Loucy (cell line): ENCODE measurements at regions not wholly inside any gene's neighbourhood (a gene's known extent, or its start where the extent isn't known, plus 50 kb on each side); places are given as distances from the start of the nearest gene placed in this dataset.
A peak's percentile ranks its signal among the peaks of the same experiment; 100 is the strongest.

Source experiments
- H2AFZ ChIP-seq: fragments of 200-600 bp; sonication (generic); 2 replicates; pipeline ENCODE4 v1.6.0; 2016; ENCODE audit warnings: antibody characterized with exemption, mild to moderate bottlenecking, low read length, moderate library complexity
- H3F3A ChIP-seq: fragments of 200-600 bp; 2 replicates; pipeline ENCODE4 v1.6.0; 2016; ENCODE audit warnings: antibody characterized with exemption, low read depth, mild to moderate bottlenecking
- H3K27me3 ChIP-seq: fragments of 200-600 bp; sonication (generic); 2 replicates; pipeline ENCODE4 v1.6.1; 2014; ENCODE audit warnings: low read length, mild to moderate bottlenecking; ENCODE audit not compliant: insufficient read depth, poor library complexity, severe bottlenecking
- H3K36me3 ChIP-seq: fragments of 200-600 bp; sonication (generic); 2 replicates; pipeline ENCODE4 v1.6.1; 2016; ENCODE audit warnings: low read length; ENCODE audit not compliant: insufficient read depth
- H3K4me1 ChIP-seq: fragments of 200-600 bp; sonication (generic); 2 replicates; pipeline ENCODE4 v1.5.1; 2014; ENCODE audit warnings: low read length, mild to moderate bottlenecking; ENCODE audit not compliant: insufficient read depth, poor library complexity, severe bottlenecking
- H3K4me2 ChIP-seq: fragments of 200-600 bp; sonication (generic); 2 replicates; pipeline ENCODE4 v1.6.0; 2014; ENCODE audit warnings: antibody characterized with exemption, low read length, low read depth, mild to moderate bottlenecking; ENCODE audit not compliant: poor library complexity, severe bottlenecking
- H3K4me3 ChIP-seq: fragments of 200-600 bp; sonication (generic); 2 replicates; pipeline ENCODE4 v1.5.1; 2014; ENCODE audit warnings: low read length, mild to moderate bottlenecking, mixed read lengths; ENCODE audit not compliant: poor library complexity, severe bottlenecking
- H3K79me2 ChIP-seq: fragments of 200-600 bp; sonication (generic); 2 replicates; pipeline ENCODE4 v1.6.1; 2014; ENCODE audit warnings: low read length; ENCODE audit not compliant: insufficient read depth
- H3K9ac ChIP-seq: fragments of 200-600 bp; sonication (generic); 2 replicates; pipeline ENCODE4 v1.6.0; 2014; ENCODE audit warnings: mild to moderate bottlenecking, low read depth, low read length, moderate library complexity; ENCODE audit not compliant: poor library complexity, severe bottlenecking
- H3K9me2 ChIP-seq: fragments of 200-600 bp; sonication (generic); replicated peaks from 2 replicates; pipeline ENCODE4 v1.6.1; 2016; ENCODE audit warnings: low read depth, low read length, mixed read lengths
- H3K9me3 ChIP-seq: fragments of 200-600 bp; sonication (generic); 2 replicates; pipeline ENCODE4 v1.6.1; 2014; ENCODE audit warnings: mild to moderate bottlenecking, antibody characterized with exemption, low read length, low read depth; ENCODE audit not compliant: insufficient read depth
- H4K20me1 ChIP-seq: fragments of 200-600 bp; sonication (generic); 2 replicates; pipeline ENCODE4 v1.6.0; 2014; ENCODE audit warnings: antibody characterized with exemption, low read length, mild to moderate bottlenecking; ENCODE audit not compliant: insufficient read depth, poor library complexity, severe bottlenecking
- EZH2phosphoT487 ChIP-seq: fragments of 200-600 bp; IDR thresholded peaks from 2 replicates; pipeline ENCODE4 v1.6.1; 2018; ENCODE audit warnings: antibody characterized with exemption, mild to moderate bottlenecking, moderate library complexity, borderline replicate concordance
- TF ChIP-seq, protein P1 (sequence below): fragments of 200-600 bp; sonication (generic); conservative IDR thresholded peaks from 2 replicates; pipeline ENCODE4 v1.5.1; 2014; ENCODE audit warnings: mild to moderate bottlenecking, antibody characterized with exemption, low read length

DNA sequence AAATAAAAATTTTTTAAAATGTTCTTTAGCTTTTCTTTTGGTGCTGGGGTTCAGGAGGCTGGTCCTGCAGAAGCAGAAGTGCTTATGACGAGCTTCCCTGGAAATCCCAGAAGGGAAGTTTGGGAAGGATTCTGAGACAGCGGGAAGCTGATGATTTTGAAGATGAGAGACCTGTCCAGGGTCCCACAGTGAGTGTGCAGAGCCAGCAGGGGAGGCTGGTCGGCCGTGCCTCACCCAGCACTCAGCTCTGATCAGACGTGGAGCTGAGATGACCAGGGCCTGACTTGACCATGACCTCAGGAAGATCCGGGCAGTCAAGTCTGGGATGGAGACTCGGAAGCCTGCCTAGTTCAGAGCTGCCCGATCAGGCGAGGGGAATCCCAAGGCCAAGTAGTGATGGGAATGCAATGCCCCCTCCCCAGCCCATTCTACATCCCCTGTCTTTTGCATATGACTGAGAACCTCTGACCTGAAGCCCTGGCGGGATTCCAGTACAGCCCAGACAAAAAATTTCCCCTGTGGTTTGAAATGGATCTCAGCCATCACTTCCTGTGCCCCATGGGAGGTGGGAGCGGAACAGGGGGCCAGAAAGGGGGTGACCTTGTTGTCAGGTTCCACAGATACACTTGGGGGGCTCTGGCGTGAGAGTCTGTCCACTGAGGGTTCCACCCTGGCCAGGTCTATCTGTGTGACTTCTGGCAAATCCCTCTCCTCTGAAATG lies 96.8 kb upstream of the RUNX3 start:
- Histone ChIP-seq H3K9me2 (no peaks in the 10 kb centered on the region), H3K27me3 (no peaks in the 10 kb centered on the region), H3K36me3 (no peaks in the 10 kb centered on the region), H3K4me3 (no peak overlapping the region), H3K9ac (peak overlapping the region; percentile 33), H3K4me1 (peaks cover 84% of the 10 kb centered on the region), H3K9me3 (no peaks in the 10 kb centered on the region), H3K79me2 (no peaks in the 10 kb centered on the region; the same call in 1 of the 2 replicates), H3F3A (peaks cover 12% of the 10 kb centered on the region; the same call in 1 of the 2 replicates), H4K20me1 (no peaks in the 10 kb centered on the region), H2AFZ (no peak overlapping the region), H3K4me2 (no peak overlapping the region)
- no peak for TF ChIP-seq EZH2phosphoT487
- TF ChIP-seq, protein P1, sequence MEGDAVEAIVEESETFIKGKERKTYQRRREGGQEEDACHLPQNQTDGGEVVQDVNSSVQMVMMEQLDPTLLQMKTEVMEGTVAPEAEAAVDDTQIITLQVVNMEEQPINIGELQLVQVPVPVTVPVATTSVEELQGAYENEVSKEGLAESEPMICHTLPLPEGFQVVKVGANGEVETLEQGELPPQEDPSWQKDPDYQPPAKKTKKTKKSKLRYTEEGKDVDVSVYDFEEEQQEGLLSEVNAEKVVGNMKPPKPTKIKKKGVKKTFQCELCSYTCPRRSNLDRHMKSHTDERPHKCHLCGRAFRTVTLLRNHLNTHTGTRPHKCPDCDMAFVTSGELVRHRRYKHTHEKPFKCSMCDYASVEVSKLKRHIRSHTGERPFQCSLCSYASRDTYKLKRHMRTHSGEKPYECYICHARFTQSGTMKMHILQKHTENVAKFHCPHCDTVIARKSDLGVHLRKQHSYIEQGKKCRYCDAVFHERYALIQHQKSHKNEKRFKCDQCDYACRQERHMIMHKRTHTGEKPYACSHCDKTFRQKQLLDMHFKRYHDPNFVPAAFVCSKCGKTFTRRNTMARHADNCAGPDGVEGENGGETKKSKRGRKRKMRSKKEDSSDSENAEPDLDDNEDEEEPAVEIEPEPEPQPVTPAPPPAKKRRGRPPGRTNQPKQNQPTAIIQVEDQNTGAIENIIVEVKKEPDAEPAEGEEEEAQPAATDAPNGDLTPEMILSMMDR = no peak

DNA sequence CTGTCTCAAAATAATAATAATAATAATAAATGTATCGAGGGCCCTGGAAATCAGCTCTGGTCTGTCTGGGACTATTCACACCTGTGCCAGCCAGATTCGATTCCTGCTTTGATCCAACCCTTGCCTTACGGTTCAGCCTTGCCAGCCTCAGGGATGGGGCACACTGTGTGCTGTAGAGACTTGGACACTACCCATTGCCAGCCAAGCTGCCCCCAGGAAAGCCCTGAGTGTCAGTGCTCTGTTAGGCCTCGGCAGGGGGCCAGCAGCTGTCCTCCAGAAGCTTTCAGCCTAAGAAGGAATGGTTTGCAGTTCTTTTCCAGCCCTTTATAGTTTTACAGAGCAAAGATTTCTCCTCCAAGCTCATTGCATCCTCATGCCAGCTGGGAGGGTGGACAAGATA lies 96.2 kb upstream of the RUNX3 start:
- Histone ChIP-seq H3F3A (peaks cover 13% of the 10 kb centered on the region; the same call in 1 of the 2 replicates), H3K36me3 (no peaks in the 10 kb centered on the region), H3K9me2 (no peaks in the 10 kb centered on the region), H3K9me3 (no peaks in the 10 kb centered on the region), H2AFZ (no peak overlapping the region), H3K4me1 (peaks cover 84% of the 10 kb centered on the region), H3K9ac (peak overlapping the region; percentile 33), H4K20me1 (no peaks in the 10 kb centered on the region), H3K79me2 (no peaks in the 10 kb centered on the region; the same call in 1 of the 2 replicates), H3K4me3 (no peak overlapping the region), H3K4me2 (no peak overlapping the region), H3K27me3 (no peaks in the 10 kb centered on the region)
- TF ChIP-seq, protein P1 = no peak
- no peak for TF ChIP-seq EZH2phosphoT487

DNA sequence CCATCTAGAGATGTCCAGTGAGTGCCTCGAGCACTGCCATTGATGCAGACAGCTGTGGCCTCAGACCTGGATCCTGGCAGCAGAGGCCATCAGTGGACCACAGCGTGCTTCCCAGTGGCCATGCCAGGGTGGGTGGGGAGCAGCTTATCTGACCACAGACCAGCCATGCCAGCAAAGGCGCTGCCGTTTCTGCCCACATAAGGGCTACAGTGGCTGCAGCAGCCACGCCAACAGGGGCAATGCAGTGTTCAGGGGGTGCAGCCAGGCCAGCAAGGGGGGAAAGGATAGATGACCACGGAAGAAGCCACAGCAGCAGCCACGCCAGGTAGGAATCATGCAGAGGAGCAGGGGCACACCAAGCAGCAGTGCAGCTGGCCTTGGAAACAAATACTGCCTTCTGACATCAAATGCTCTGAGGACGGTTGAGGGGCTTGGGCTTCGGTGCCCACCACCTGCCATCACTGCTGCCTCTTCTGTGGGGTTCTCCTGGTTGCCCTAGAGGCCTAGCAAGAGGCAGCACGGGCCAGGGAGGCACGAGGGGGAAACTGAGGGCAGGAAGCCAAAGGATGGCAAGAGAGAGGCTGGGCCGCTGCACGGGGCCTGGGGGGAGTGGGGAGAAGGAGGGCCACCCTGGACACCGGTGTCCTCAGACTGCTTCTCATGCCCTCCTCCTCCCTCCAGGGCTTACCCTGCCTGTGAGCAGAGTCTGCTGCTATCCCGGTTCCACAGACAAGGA lies 94.7 kb upstream of the RUNX3 start:
- TF ChIP-seq, protein P1 = no peak
- TF ChIP-seq EZH2phosphoT487 = no peak
- H3K27me3 ChIP-seq = no peaks in the 10 kb centered on the region
- peaks cover 17% of the 10 kb centered on the region; the same call in 1 of the 2 replicates for H3F3A ChIP-seq
- peaks cover 84% of the 10 kb centered on the region for H3K4me1 ChIP-seq
- no peaks in the 10 kb centered on the region for H3K9me3 ChIP-seq
- H3K4me2 ChIP-seq = no peak overlapping the region
- no peak overlapping the region for H3K9ac ChIP-seq
- H4K20me1 ChIP-seq = no peaks in the 10 kb centered on the region
- H3K79me2 ChIP-seq = no peaks in the 10 kb centered on the region; the same call in 1 of the 2 replicates
- H3K4me3 ChIP-seq = no peak overlapping the region
- H2AFZ ChIP-seq = no peak overlapping the region
- H3K36me3 ChIP-seq = no peaks in the 10 kb centered on the region
- H3K9me2 ChIP-seq = no peaks in the 10 kb centered on the region
